ENCODE measurements at regions not wholly inside any gene's neighbourhood (a gene's known extent, or its start where the extent isn't known, plus 50 kb on each side); places are given as distances from the start of the nearest gene placed in this dataset.

- no peak for TF ChIP-seq CTCF (conservative IDR thresholded peaks at IDR 0.05 in 1 of 2, IDR thresholded peaks at IDR 0.05 in 1 of 2; ENCODE audit: low read depth in 1 of 2, low read length in 2 of 2)
- no peak for TF ChIP-seq EZH2 (IDR thresholded peaks at IDR 0.05; ENCODE audit: low read length, missing control alignments)
Measured at GRCh38 chr4:125445525-125445924, 130.8 kb downstream of the FAT4 start.

Measured in fibroblast of lung (primary cell).